ENCODE measurements at regions not wholly inside any gene's neighbourhood (a gene's known extent, or its start where the extent isn't known, plus 50 kb on each side); places are given as distances from the start of the nearest gene placed in this dataset.

GRCh38 chr5:8663374-8663773 lies 794.4 kb downstream of the MTRR start:
- CTCF ChIA-PET (ENCODE audit: partially characterized antibody) = no interaction called here
- H3K79me1 ChIP-seq (ENCODE audit: low read depth, low read length) = no peaks in the 10 kb centered on the region
- no peaks in the 10 kb centered on the region for H3K79me2 ChIP-seq (ENCODE audit: control insufficient read depth in 1 of 2, insufficient read depth in 2 of 2, low read length in 2 of 2)
- no peak overlapping the region for H4K8ac ChIP-seq (ENCODE audit: extremely low read depth, insufficient read depth, low read length)
- H3K4me3 ChIP-seq (ENCODE audit: extremely low read depth in 1 of 4, insufficient read depth in 2 of 4, low read depth in 3 of 4, low read length in 4 of 4) = no peak overlapping the region
- H4K5ac ChIP-seq (ENCODE audit: insufficient read length, low read depth, low read length) = no peak overlapping the region
- no peak overlapping the region for H2AK5ac ChIP-seq (ENCODE audit: low read depth, low read length)
- no peak overlapping the region for H2BK5ac ChIP-seq (ENCODE audit: low read depth, low read length)
- H3K9me3 ChIP-seq (ENCODE audit: insufficient read depth in 2 of 2, low read depth in 1 of 2, low read length in 1 of 2) = no peaks in the 10 kb centered on the region
- 91% methylated on average over 6 of the region's 6 CpGs; no CpG with 5 or more reads in 1 of the 2 experiments for WGBS, 2 experiments (ENCODE audit: extremely low coverage in 1 of 2, insufficient coverage in 1 of 2, insufficient read length in 1 of 2, insufficient replicate concordance in 2 of 2, low coverage in 1 of 2, low lambda C conversion rate in 2 of 2, missing lambda C conversion rate in 1 of 2)
- H3K36me3 ChIP-seq (ENCODE audit: control insufficient read depth in 2 of 4, insufficient read depth in 4 of 4, low read length in 3 of 4) = no peaks in the 10 kb centered on the region
- H3K18ac ChIP-seq (ENCODE audit: extremely low read depth, low read length) = no peak overlapping the region
- no peak overlapping the region for H3K23ac ChIP-seq (ENCODE audit: insufficient read length)
- H3K4ac ChIP-seq (replicated peaks; ENCODE audit: insufficient read length, low read depth, low read length) = no peak overlapping the region
- no peak for TF ChIP-seq KDM1A (IDR thresholded peaks at IDR 0.05; ENCODE audit: borderline replicate concordance, low read length)
- no peak for TF ChIP-seq BRCA1 (IDR thresholded peaks at IDR 0.05; ENCODE audit: low read depth, low read length)
- no peak for TF ChIP-seq TAF1 (IDR thresholded peaks at IDR 0.05; ENCODE audit: low read depth, low read length)
- TF ChIP-seq GTF2F1 (IDR thresholded peaks at IDR 0.05; ENCODE audit: borderline replicate concordance, low read depth, low read length) = no peak
- TF ChIP-seq ATF2 (IDR thresholded peaks at IDR 0.05; ENCODE audit: low read length) = no peak
- POLR2A ChIA-PET (ENCODE audit: partially characterized antibody) = no interaction called here
- H2BK12ac ChIP-seq (ENCODE audit: low read depth, low read length) = no peak overlapping the region
- no peak overlapping the region for H3K9ac ChIP-seq (replicated peaks in 1 of 4; ENCODE audit: extremely low read depth in 1 of 4, low read depth in 3 of 4, low read length in 3 of 4)
- H3K23me2 ChIP-seq (ENCODE audit: low read depth, low read length) = no peaks in the 10 kb centered on the region
- H2BK20ac ChIP-seq (ENCODE audit: low read length) = no peak overlapping the region
- no peak overlapping the region for H2BK120ac ChIP-seq (replicated peaks; ENCODE audit: low read depth, low read length)
- DNase-seq (ENCODE audit: low read depth in 1 of 2, low spot score in 2 of 2) = no peak
- no peak for FAIRE-seq
- no peak overlapping the region for H3K27ac ChIP-seq (ENCODE audit: low read depth, low read length)
- no peak overlapping the region for H2BK15ac ChIP-seq (ENCODE audit: low read length)
- H3K27me3 ChIP-seq (replicated peaks in 1 of 4; ENCODE audit: control insufficient read depth in 3 of 4, extremely low read depth in 1 of 4, insufficient read depth in 3 of 4, low read length in 3 of 4) = no peaks in the 10 kb centered on the region
- no peak overlapping the region for H3K4me2 ChIP-seq (ENCODE audit: insufficient read depth in 1 of 2, low read depth in 2 of 2, low read length in 2 of 2)
- H3K14ac ChIP-seq (ENCODE audit: insufficient read length) = no peak overlapping the region
- H2AFZ ChIP-seq (ENCODE audit: low read length) = no peak overlapping the region
- no peaks in the 10 kb centered on the region for H3K4me1 ChIP-seq (replicated peaks in 1 of 4; ENCODE audit: control insufficient read depth in 3 of 4, insufficient read depth in 4 of 4, low read length in 3 of 4)
- no peak overlapping the region for H3K56ac ChIP-seq (replicated peaks; ENCODE audit: insufficient read length, low read depth, low read length)
- no peak overlapping the region for H4K91ac ChIP-seq (replicated peaks; ENCODE audit: insufficient read length, low read length)
- no peaks in the 10 kb centered on the region for H4K20me1 ChIP-seq (replicated peaks in 1 of 2; ENCODE audit: control insufficient read depth in 1 of 2, insufficient read depth in 2 of 2, low read length in 2 of 2)

Measured in H1 (cell line).